ENCODE measurements at regions not wholly inside any gene's neighbourhood (a gene's known extent, or its start where the extent isn't known, plus 50 kb on each side); places are given as distances from the start of the nearest gene placed in this dataset.
A peak's percentile ranks its signal among the peaks of the same experiment; 100 is the strongest.
"Not testable (repeated sequence)": the region's sequence is repeated elsewhere in the genome, so short reads cannot be mapped to it uniquely, and the experiment has no call there.

GRCh38 chr5:53291047-53291446 is 181.5 kb upstream of the MOCS2 start:
- ChIA-PET CTCF (no interaction called here), POLR2A (no interaction called here)
- no peak for DNase-seq
- peaks cover 12% of the 10 kb centered on the region for H3K9me3 Mint-ChIP-seq
- intact Hi-C loops (cut with micrococcal nuclease): no loop called here
- H3K4me1 Mint-ChIP-seq (ENCODE audit: low read depth): no peaks in the 10 kb centered on the region
- H3K4me3 Mint-ChIP-seq: no peak overlapping the region
- TF ChIP-seq CTCF (IDR thresholded peaks at IDR 0.05): no peak
- H3K36me3 Mint-ChIP-seq (ENCODE audit: low read depth): no peaks in the 10 kb centered on the region
- H3K27me3 Mint-ChIP-seq: peaks cover 4% of the 10 kb centered on the region
- H3K27ac Mint-ChIP-seq: no peak overlapping the region
- no peak for ATAC-seq

GRCh38 chr5:53291528-53291927 is 182.0 kb upstream of the MOCS2 start:
- Mint-ChIP-seq H3K36me3 (ENCODE audit: low read depth) (no peaks in the 10 kb centered on the region), H3K27me3 (peaks cover 4% of the 10 kb centered on the region), H3K9me3 (peaks cover 12% of the 10 kb centered on the region), H3K4me1 (ENCODE audit: low read depth) (no peaks in the 10 kb centered on the region), H3K4me3 (no peak overlapping the region), H3K27ac (no peak overlapping the region)
- DNase-seq (no peak), ATAC-seq (no peak)
- ChIA-PET CTCF (interaction anchor here (0.6 kb wide), 1 partner anchor 13 kb away, joined by 3 read pairs; no protein-coding TSS in a partner anchor), POLR2A (no interaction called here)
- intact Hi-C loops (cut with micrococcal nuclease): no loop called here
- no peak for TF ChIP-seq CTCF (IDR thresholded peaks at IDR 0.05)

- ATAC-seq (no peak), DNase-seq (no peak)
- TF ChIP-seq CTCF (IDR thresholded peaks at IDR 0.05): no peak
- no peaks in the 10 kb centered on the region for H3K36me3 Mint-ChIP-seq (ENCODE audit: low read depth)
- peaks cover 14% of the 10 kb centered on the region for H3K4me1 Mint-ChIP-seq (ENCODE audit: low read depth)
- H3K27me3 Mint-ChIP-seq: peaks cover 8% of the 10 kb centered on the region
- no peak overlapping the region for H3K4me3 Mint-ChIP-seq
- CTCF ChIA-PET: no interaction called here
- POLR2A ChIA-PET: no interaction called here
- intact Hi-C loops (cut with micrococcal nuclease): no loop called here
- H3K27ac Mint-ChIP-seq: no peak overlapping the region
- peaks cover 2% of the 10 kb centered on the region for H3K9me3 Mint-ChIP-seq
These were observed 181.6 kb upstream of the FST start for GRCh38 chr5:53298841-53299240.

GRCh38 chr5:53302529-53302928 is 177.9 kb upstream of the FST start:
- H3K27ac Mint-ChIP-seq: no peak overlapping the region
- H3K4me1 Mint-ChIP-seq (ENCODE audit: low read depth): peaks cover 15% of the 10 kb centered on the region
- intact Hi-C loops (cut with micrococcal nuclease): no loop called here
- ATAC-seq (no peak), DNase-seq (no peak)
- TF ChIP-seq CTCF (IDR thresholded peaks at IDR 0.05): no peak
- H3K36me3 Mint-ChIP-seq (ENCODE audit: low read depth): no peaks in the 10 kb centered on the region
- peaks cover 3% of the 10 kb centered on the region for H3K27me3 Mint-ChIP-seq
- no peak overlapping the region for H3K4me3 Mint-ChIP-seq
- peaks cover 11% of the 10 kb centered on the region for H3K9me3 Mint-ChIP-seq
- CTCF ChIA-PET: interaction anchor here (0.6 kb wide), 1 partner anchor 211 kb away, joined by 3 read pairs; no protein-coding TSS in a partner anchor
- POLR2A ChIA-PET: no interaction called here

- Mint-ChIP-seq H3K4me3 (no peak overlapping the region), H3K9me3 (peaks cover 14% of the 10 kb centered on the region), H3K4me1 (ENCODE audit: low read depth) (peaks cover 15% of the 10 kb centered on the region), H3K27ac (no peak overlapping the region), H3K36me3 (ENCODE audit: low read depth) (no peaks in the 10 kb centered on the region), H3K27me3 (peaks cover 3% of the 10 kb centered on the region)
- intact Hi-C loops (cut with micrococcal nuclease): no loop called here
- DNase-seq (peak; percentile 28), ATAC-seq (peak; percentile 97)
- CTCF ChIA-PET: no interaction called here
- POLR2A ChIA-PET: no interaction called here
- no peak for TF ChIP-seq CTCF (IDR thresholded peaks at IDR 0.05)
These were observed 177.3 kb upstream of the FST start for GRCh38 chr5:53303105-53303504.

GRCh38 chr5:53305316-53305715 is 175.1 kb upstream of the FST start:
- peaks cover 15% of the 10 kb centered on the region for H3K4me1 Mint-ChIP-seq (ENCODE audit: low read depth)
- CTCF ChIA-PET, DNase-seq: not testable (repeated sequence)

More at GRCh38 chr5:53305316-53305715, 175.1 kb upstream of the FST start:
- H3K4me3 Mint-ChIP-seq; H3K36me3 Mint-ChIP-seq (ENCODE audit: low read depth); intact Hi-C loops (cut with micrococcal nuclease); H3K27me3 Mint-ChIP-seq; POLR2A ChIA-PET; H3K27ac Mint-ChIP-seq; ATAC-seq: not testable (repeated sequence)
- H3K9me3 Mint-ChIP-seq: peaks cover 22% of the 10 kb centered on the region

Measured in activated CD8-positive, alpha-beta T cell treated with anti-CD3 and anti-CD28 coated beads for 36 hours (primary cell).